Osteocyte (in vitro differentiated cells): ENCODE measurements at regions not wholly inside any gene's neighbourhood (a gene's known extent, or its start where the extent isn't known, plus 50 kb on each side); places are given as distances from the start of the nearest gene placed in this dataset.

ENCODE experiments used
- DNase-seq: peaks from one replicate; pipeline ENCODE4 v3.0.0; 2021; ENCODE audit warnings: mixed read lengths; ENCODE audit not compliant: unreplicated experiment; ENCODE audit errors: extremely low spot score
- H3K27ac Mint-ChIP-seq: one replicate; pipeline ENCODE4 v1.8.0; 2021; ENCODE audit warnings: mild to moderate bottlenecking, mixed read lengths; ENCODE audit not compliant: unreplicated experiment
- H3K27me3 Mint-ChIP-seq: one replicate; pipeline ENCODE4 v1.8.0; 2021; ENCODE audit warnings: mixed read lengths; ENCODE audit not compliant: unreplicated experiment
- H3K36me3 Mint-ChIP-seq: one replicate; pipeline ENCODE4 v1.8.0; 2021; ENCODE audit warnings: mixed read lengths; ENCODE audit not compliant: unreplicated experiment
- H3K4me1 Mint-ChIP-seq: one replicate; pipeline ENCODE4 v1.8.0; 2021; ENCODE audit warnings: mixed read lengths; ENCODE audit not compliant: unreplicated experiment
- H3K4me3 Mint-ChIP-seq: one replicate; pipeline ENCODE4 v1.8.0; 2021; ENCODE audit warnings: mild to moderate bottlenecking, moderate library complexity, mixed read lengths; ENCODE audit not compliant: unreplicated experiment
- H3K9me3 Mint-ChIP-seq: one replicate; pipeline ENCODE4 v1.8.0; 2021; ENCODE audit warnings: mixed read lengths; ENCODE audit not compliant: unreplicated experiment
- TF ChIP-seq, protein P1 (sequence below): fragments of 200-600 bp; sonication (generic); IDR thresholded peaks from 2 replicates; pipeline ENCODE4 v1.5.0; 2021; ENCODE audit warnings: antibody characterized with exemption, mild to moderate bottlenecking, moderate library complexity

DNA sequence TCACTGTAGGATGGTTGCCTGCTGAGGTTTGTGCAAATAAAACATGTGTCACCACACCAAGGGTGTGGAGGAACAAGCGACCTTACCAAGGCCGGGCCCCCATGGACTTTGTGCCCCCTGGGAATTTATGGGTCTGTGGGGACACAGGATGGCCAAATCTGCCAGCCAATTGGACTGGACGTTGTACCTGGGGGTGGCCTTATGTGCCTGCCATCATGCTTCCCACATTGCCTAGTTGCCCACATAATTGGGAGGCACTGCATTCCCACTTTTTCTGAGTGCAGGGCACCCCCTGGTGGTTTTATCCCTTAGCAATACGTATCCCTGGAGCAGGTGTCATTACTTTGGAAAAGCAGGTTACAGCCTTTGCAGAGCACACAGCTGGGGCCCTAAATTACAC is 92.6 kb upstream of the TMPO start:
- no peaks in the 10 kb centered on the region for H3K27me3 Mint-ChIP-seq
- no peak overlapping the region for H3K27ac Mint-ChIP-seq
- no peaks in the 10 kb centered on the region for H3K9me3 Mint-ChIP-seq
- TF ChIP-seq, protein P1, sequence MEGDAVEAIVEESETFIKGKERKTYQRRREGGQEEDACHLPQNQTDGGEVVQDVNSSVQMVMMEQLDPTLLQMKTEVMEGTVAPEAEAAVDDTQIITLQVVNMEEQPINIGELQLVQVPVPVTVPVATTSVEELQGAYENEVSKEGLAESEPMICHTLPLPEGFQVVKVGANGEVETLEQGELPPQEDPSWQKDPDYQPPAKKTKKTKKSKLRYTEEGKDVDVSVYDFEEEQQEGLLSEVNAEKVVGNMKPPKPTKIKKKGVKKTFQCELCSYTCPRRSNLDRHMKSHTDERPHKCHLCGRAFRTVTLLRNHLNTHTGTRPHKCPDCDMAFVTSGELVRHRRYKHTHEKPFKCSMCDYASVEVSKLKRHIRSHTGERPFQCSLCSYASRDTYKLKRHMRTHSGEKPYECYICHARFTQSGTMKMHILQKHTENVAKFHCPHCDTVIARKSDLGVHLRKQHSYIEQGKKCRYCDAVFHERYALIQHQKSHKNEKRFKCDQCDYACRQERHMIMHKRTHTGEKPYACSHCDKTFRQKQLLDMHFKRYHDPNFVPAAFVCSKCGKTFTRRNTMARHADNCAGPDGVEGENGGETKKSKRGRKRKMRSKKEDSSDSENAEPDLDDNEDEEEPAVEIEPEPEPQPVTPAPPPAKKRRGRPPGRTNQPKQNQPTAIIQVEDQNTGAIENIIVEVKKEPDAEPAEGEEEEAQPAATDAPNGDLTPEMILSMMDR = no peak
- H3K4me3 Mint-ChIP-seq = no peak overlapping the region
- H3K36me3 Mint-ChIP-seq = no peaks in the 10 kb centered on the region
- H3K4me1 Mint-ChIP-seq = peaks cover 32% of the 10 kb centered on the region
- no peak for DNase-seq

DNA sequence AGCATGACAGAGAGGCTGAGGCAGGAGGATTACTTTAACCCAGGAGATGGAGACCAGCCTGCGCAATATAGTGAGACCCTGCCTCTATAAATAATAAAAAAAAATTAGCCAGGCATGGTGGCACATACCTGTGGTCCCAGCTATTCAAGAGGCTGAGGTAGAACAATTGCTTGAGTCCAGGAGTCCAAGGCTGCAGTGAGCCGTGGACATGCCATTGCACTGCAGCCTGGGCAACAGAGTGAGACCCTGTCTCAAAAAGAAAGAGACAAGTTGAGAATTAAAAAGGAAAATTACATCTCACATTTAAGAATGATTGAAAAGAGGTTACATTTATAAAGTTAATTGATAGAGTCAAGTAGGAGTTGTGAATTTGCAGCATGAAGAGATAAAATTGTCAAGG is 91.4 kb upstream of the TMPO start:
- no peak overlapping the region for H3K27ac Mint-ChIP-seq

DNA sequence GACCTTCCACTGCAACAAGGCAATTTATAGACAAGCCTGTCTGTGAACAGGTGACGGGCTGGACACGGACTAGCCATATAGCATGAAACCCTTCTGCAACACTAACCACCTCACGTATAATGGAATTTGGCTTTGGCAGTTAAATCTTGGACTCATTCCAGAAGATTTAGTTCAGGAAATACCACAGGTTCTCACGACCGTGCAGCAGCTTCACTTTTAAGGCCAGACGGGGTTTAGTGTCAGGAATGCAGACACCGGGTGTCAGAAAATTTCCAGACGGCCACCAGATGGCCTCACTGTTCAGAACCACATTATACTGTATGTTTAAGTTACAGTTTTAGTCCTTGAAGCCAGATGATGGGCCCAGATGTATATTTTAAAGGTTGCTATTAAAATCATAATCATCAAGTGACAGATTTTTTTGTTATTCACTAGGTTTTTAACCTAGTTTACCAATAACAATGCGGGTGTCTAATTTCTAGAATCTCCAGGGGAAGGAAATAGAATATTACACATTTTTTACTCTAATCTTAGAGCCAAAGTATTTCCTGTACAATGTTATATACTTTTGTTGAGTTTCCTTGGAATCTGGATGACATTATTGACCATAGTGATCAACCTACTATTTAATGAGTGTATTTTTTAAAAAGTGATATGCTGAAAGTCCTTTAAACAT is 90.5 kb upstream of the TMPO start:
- peaks cover 12% of the 10 kb centered on the region for H3K4me1 Mint-ChIP-seq
- no peak overlapping the region for H3K4me3 Mint-ChIP-seq
- H3K27ac Mint-ChIP-seq = peak overlapping the region; percentile 28
- H3K9me3 Mint-ChIP-seq = no peaks in the 10 kb centered on the region
- no peak for DNase-seq
- no peaks in the 10 kb centered on the region for H3K36me3 Mint-ChIP-seq
- H3K27me3 Mint-ChIP-seq = no peaks in the 10 kb centered on the region
- TF ChIP-seq, protein P1 = peak; percentile 86

More for the DNA sequence above, 91.4 kb upstream of the TMPO start:
- no peaks in the 10 kb centered on the region for H3K27me3 Mint-ChIP-seq
- no peaks in the 10 kb centered on the region for H3K36me3 Mint-ChIP-seq
- no peak overlapping the region for H3K4me3 Mint-ChIP-seq
- DNase-seq = no peak
- peaks cover 21% of the 10 kb centered on the region for H3K4me1 Mint-ChIP-seq
- TF ChIP-seq, protein P1 = no peak
- H3K9me3 Mint-ChIP-seq = no peaks in the 10 kb centered on the region

DNA sequence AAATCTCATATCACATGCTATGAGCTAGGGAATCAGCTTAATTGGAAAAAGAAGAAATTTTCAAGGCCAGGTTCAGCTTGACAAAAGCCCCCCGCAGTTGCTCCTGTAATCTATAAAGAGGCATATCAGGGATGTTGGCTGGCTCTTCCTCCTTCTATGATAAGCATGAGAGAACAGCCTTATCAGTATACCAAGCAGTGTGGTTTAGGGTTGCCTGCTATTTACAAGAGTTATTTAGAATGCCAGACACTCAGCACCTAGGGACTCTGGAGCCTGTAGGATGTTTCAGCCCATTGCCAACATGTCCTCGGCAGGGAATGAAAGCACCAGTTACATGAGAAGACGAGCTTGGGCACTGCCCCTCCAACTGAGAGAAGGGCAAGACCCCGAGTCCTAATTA is 89.5 kb upstream of the TMPO start:
- H3K4me1 Mint-ChIP-seq = peaks cover 9% of the 10 kb centered on the region
- no peak for DNase-seq
- H3K27ac Mint-ChIP-seq = no peak overlapping the region
- peaks cover 3% of the 10 kb centered on the region for H3K9me3 Mint-ChIP-seq
- TF ChIP-seq, protein P1 = no peak
- H3K4me3 Mint-ChIP-seq = no peak overlapping the region
- no peaks in the 10 kb centered on the region for H3K27me3 Mint-ChIP-seq
- no peaks in the 10 kb centered on the region for H3K36me3 Mint-ChIP-seq

DNA sequence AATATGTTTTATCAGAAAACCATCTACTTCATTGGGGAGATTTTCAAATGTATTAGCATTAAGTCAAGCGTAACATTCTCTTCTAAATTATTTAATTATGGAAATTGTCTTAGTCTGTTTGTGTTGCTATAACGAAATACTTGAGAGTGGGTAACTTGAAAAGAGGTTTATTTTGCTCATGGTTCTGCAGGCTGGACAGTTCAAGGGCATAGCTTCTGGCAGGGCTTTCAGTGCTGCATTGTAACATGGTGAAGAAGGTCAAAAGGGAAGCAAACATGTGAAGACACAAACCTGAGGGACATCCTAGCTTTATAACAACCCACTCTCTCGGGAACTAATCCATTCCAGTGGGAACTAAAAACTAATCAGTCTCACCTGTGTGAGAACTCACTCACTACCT is 84.3 kb upstream of the TMPO start:
- no peak overlapping the region for H3K27ac Mint-ChIP-seq
- TF ChIP-seq, protein P1 = no peak
- no peaks in the 10 kb centered on the region for H3K4me1 Mint-ChIP-seq
- no peak for DNase-seq
- H3K9me3 Mint-ChIP-seq = peaks cover 24% of the 10 kb centered on the region
- no peak overlapping the region for H3K4me3 Mint-ChIP-seq
- no peaks in the 10 kb centered on the region for H3K36me3 Mint-ChIP-seq
- H3K27me3 Mint-ChIP-seq = no peaks in the 10 kb centered on the region
